Osteoblast (primary cell): ENCODE measurements at regions not wholly inside any gene's neighbourhood (a gene's known extent, or its start where the extent isn't known, plus 50 kb on each side); places are given as distances from the start of the nearest gene placed in this dataset.

Experiments used
- DNase-seq: peaks from one replicate; pipeline ENCODE4 v3.0.0; 2011; ENCODE audit warnings: low spot score, mixed read lengths; ENCODE audit not compliant: insufficient read length; ENCODE audit errors: missing footprints
- H2AFZ ChIP-seq: 2 replicates; pipeline ENCODE4 v1.6.0; 2011; ENCODE audit warnings: mild to moderate bottlenecking, low read length
- H3K27ac ChIP-seq: 2 replicates; pipeline ENCODE4 v1.5.1; 2011; ENCODE audit warnings: mild to moderate bottlenecking, low read depth, low read length, moderate library complexity
- H3K27me3 ChIP-seq: 2 replicates; pipeline ENCODE4 v1.6.0; 2012; ENCODE audit warnings: mild to moderate bottlenecking, control low read depth, inconsistent platforms, low read length, moderate library complexity; ENCODE audit not compliant: insufficient read depth
- H3K36me3 ChIP-seq: 2 replicates; pipeline ENCODE4 v1.5.1; 2011; ENCODE audit warnings: mild to moderate bottlenecking, low read length, control low read depth, moderate library complexity; ENCODE audit not compliant: insufficient read depth
- H3K4me1 ChIP-seq: 2 replicates; pipeline ENCODE4 v1.5.1; 2011; ENCODE audit warnings: mild to moderate bottlenecking, low read length, control low read depth, moderate library complexity; ENCODE audit not compliant: insufficient read depth
- H3K4me2 ChIP-seq: 2 replicates; pipeline ENCODE4 v1.6.0; 2011; ENCODE audit warnings: mild to moderate bottlenecking, low read length; ENCODE audit not compliant: insufficient read depth
- H3K4me3 ChIP-seq: fragments of 200-600 bp; sonication (generic); 3 replicates; pipeline ENCODE4 v1.5.1; 2012; ENCODE audit warnings: mild to moderate bottlenecking, low read length, inconsistent platforms; ENCODE audit not compliant: insufficient read depth
- H3K79me2 ChIP-seq: 2 replicates; pipeline ENCODE4 v1.6.0; 2012; ENCODE audit warnings: mild to moderate bottlenecking, low read length, control low read depth, inconsistent platforms; ENCODE audit not compliant: insufficient read depth
- H3K9me3 ChIP-seq: 2 replicates; pipeline ENCODE4 v1.5.1; 2011; ENCODE audit warnings: low read depth, low read length, control low read depth
- H4K20me1 ChIP-seq: 2 replicates; pipeline ENCODE4 v1.6.0; 2012; ENCODE audit warnings: mild to moderate bottlenecking, low read length, control low read depth; ENCODE audit not compliant: insufficient read depth
- TF ChIP-seq, protein P1 (sequence below): IDR thresholded peaks from 2 replicates; pipeline ENCODE4 v1.5.1; 2011; ENCODE audit warnings: mild to moderate bottlenecking, low read depth, low read length, moderate library complexity; ENCODE audit errors: extremely low read depth

DNA sequence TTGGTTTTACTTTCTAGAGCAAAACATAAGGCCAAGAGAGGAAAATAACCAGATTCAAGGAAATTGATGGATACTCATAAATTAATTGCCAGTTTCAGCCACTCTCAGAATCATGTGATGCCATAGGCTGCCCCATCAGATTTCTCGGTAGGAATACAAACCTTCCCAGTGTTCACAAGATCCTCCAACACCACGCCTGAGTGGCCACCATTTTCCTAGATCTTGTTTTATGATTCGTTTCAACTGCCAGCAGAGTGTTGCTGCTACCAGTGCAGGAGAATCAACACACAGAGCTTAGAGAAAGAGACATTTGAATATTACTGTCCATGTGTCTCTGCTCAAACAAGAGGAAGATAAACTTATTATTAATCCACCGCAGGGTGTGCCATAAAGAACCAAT is 434.2 kb upstream of the CDH4 start:
- Histone ChIP-seq H3K4me1 (no peaks in the 10 kb centered on the region), H3K4me2 (no peak overlapping the region), H3K36me3 (no peaks in the 10 kb centered on the region), H4K20me1 (no peaks in the 10 kb centered on the region), H3K9me3 (no peaks in the 10 kb centered on the region), H3K27ac (no peak overlapping the region), H2AFZ (no peak overlapping the region), H3K27me3 (no peaks in the 10 kb centered on the region), H3K4me3 (no peak overlapping the region), H3K79me2 (no peaks in the 10 kb centered on the region)
- TF ChIP-seq, protein P1, sequence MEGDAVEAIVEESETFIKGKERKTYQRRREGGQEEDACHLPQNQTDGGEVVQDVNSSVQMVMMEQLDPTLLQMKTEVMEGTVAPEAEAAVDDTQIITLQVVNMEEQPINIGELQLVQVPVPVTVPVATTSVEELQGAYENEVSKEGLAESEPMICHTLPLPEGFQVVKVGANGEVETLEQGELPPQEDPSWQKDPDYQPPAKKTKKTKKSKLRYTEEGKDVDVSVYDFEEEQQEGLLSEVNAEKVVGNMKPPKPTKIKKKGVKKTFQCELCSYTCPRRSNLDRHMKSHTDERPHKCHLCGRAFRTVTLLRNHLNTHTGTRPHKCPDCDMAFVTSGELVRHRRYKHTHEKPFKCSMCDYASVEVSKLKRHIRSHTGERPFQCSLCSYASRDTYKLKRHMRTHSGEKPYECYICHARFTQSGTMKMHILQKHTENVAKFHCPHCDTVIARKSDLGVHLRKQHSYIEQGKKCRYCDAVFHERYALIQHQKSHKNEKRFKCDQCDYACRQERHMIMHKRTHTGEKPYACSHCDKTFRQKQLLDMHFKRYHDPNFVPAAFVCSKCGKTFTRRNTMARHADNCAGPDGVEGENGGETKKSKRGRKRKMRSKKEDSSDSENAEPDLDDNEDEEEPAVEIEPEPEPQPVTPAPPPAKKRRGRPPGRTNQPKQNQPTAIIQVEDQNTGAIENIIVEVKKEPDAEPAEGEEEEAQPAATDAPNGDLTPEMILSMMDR, result no peak
- DNase-seq, result no peak

GRCh38 chr20:60819511-60819910 is 432.6 kb upstream of the CDH4 start:
- Histone ChIP-seq H4K20me1 (no peaks in the 10 kb centered on the region), H3K27me3 (no peaks in the 10 kb centered on the region), H3K4me3 (no peak overlapping the region), H3K79me2 (no peaks in the 10 kb centered on the region), H3K36me3 (no peaks in the 10 kb centered on the region), H3K4me1 (no peaks in the 10 kb centered on the region), H3K4me2 (no peak overlapping the region), H3K27ac (no peak overlapping the region), H2AFZ (no peak overlapping the region), H3K9me3 (no peaks in the 10 kb centered on the region)
- TF ChIP-seq, protein P1, result no peak
- no peak for DNase-seq

DNA sequence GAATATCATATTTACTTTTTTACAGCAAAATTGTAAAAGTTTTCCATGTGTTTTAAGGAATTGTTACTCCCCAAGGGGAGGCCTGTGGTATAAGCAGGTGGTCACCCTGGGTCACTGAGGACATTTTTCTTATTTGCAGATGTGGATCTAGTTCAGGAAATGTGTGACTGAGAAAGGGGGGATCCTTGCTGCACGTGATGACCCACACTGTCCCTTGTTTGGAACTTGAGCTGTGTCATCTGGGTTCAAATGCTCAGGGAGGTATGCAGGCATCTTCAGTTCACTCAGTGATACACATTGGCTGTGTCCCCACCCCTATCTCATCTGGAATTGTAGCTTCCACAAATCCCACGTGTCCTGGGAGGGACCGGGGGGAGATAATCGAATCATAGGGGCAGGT is 431.9 kb upstream of the CDH4 start:
- H3K4me3 ChIP-seq, result no peak overlapping the region
- H2AFZ ChIP-seq, result no peak overlapping the region
- H3K4me1 ChIP-seq, result no peaks in the 10 kb centered on the region
- no peaks in the 10 kb centered on the region for H3K79me2 ChIP-seq
- H3K4me2 ChIP-seq, result no peak overlapping the region
- no peaks in the 10 kb centered on the region for H3K9me3 ChIP-seq
- no peaks in the 10 kb centered on the region for H3K27me3 ChIP-seq
- DNase-seq, result no peak
- TF ChIP-seq, protein P1, result no peak
- H3K27ac ChIP-seq, result no peak overlapping the region
- no peaks in the 10 kb centered on the region for H3K36me3 ChIP-seq
- H4K20me1 ChIP-seq, result no peaks in the 10 kb centered on the region

DNA sequence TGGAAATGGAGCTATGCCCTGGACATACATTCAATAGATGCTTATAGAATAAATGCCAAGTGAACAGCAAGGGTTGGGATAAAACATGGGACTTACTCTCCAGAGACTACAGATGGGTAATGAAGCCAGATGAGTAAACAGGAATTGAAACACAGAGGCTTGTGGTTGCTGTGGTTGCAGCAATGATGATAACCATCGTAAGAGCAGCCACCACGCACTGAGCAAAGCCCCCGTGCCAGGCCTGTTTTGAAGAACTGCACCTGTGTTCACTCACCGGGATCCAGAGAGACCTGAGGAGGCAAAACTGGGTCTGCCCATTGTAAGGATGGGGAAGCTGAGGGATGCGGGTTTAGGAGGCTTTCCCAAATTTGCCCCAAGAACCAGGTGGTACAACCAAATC is 431.1 kb upstream of the CDH4 start:
- Histone ChIP-seq H3K4me2 (no peak overlapping the region), H4K20me1 (no peaks in the 10 kb centered on the region), H2AFZ (no peak overlapping the region), H3K9me3 (no peaks in the 10 kb centered on the region), H3K27me3 (no peaks in the 10 kb centered on the region), H3K4me1 (no peaks in the 10 kb centered on the region), H3K79me2 (no peaks in the 10 kb centered on the region), H3K36me3 (no peaks in the 10 kb centered on the region), H3K27ac (no peak overlapping the region), H3K4me3 (no peak overlapping the region)
- TF ChIP-seq, protein P1, result no peak
- no peak for DNase-seq
